SKM-1 treated with dmso at 0.1 percent for 144 hours (cell line): ENCODE measurements at regions not wholly inside any gene's neighbourhood (a gene's known extent, or its start where the extent isn't known, plus 50 kb on each side); places are given as distances from the start of the nearest gene placed in this dataset.
"Not testable (repeated sequence)": the region's sequence is repeated elsewhere in the genome, so short reads cannot be mapped to it uniquely, and the experiment has no call there.

Source experiments
- DNase-seq: peaks from one replicate; lab custom pipeline; 2025; ENCODE audit not compliant: unreplicated experiment; lab: John Stamatoyannopoulos, UW

GRCh38 chr5:14054965-14055963, 87.9 kb upstream of the TRIO start:
- no peak for DNase-seq

GRCh38 chr5:14054111-14054854, 88.9 kb upstream of the TRIO start:
- no peak for DNase-seq

- DNase-seq, result no peak
Observed at GRCh38 chr5:14050821-14051220, 92.3 kb upstream of the TRIO start.

- DNase-seq, result no peak
Observed at GRCh38 chr5:14048434-14048833, 94.7 kb upstream of the TRIO start.

- DNase-seq, result peak; percentile 6
Observed at GRCh38 chr5:14041528-14042192, 97.2 kb upstream of the DNAH5 start.

- DNase-seq, result no peak
Observed at GRCh38 chr5:14040542-14040941, 96.1 kb upstream of the DNAH5 start.

GRCh38 chr5:14039576-14039975, 95.1 kb upstream of the DNAH5 start:
- DNase-seq, result no peak

GRCh38 chr5:14039063-14039462, 94.6 kb upstream of the DNAH5 start:
- DNase-seq, result no peak

GRCh38 chr5:14038341-14038959, 94.0 kb upstream of the DNAH5 start:
- no peak for DNase-seq

- no peak for DNase-seq
Observed at GRCh38 chr5:14036947-14037346, 92.5 kb upstream of the DNAH5 start.

GRCh38 chr5:14036514-14036913, 92.0 kb upstream of the DNAH5 start:
- DNase-seq, result no peak

- peak; percentile 56 for DNase-seq
Observed at GRCh38 chr5:14035859-14036503, 91.5 kb upstream of the DNAH5 start.

GRCh38 chr5:14034963-14035362, 90.5 kb upstream of the DNAH5 start:
- DNase-seq, result no peak

- DNase-seq, result no peak
Observed at GRCh38 chr5:14032918-14033317, 88.4 kb upstream of the DNAH5 start.

- DNase-seq, result no peak
Observed at GRCh38 chr5:14028938-14029584, 84.6 kb upstream of the DNAH5 start.

- DNase-seq, result no peak
Observed at GRCh38 chr5:14028188-14028587, 83.7 kb upstream of the DNAH5 start.

- no peak for DNase-seq
Observed at GRCh38 chr5:14025569-14026286, 81.2 kb upstream of the DNAH5 start.

GRCh38 chr5:14022971-14023370, 78.5 kb upstream of the DNAH5 start:
- DNase-seq, result no peak

- DNase-seq, result not testable (repeated sequence)
Observed at GRCh38 chr5:14020944-14021343, 76.5 kb upstream of the DNAH5 start.
